ENCODE measurements at regions not wholly inside any gene's neighbourhood (a gene's known extent, or its start where the extent isn't known, plus 50 kb on each side); places are given as distances from the start of the nearest gene placed in this dataset.

DNA sequence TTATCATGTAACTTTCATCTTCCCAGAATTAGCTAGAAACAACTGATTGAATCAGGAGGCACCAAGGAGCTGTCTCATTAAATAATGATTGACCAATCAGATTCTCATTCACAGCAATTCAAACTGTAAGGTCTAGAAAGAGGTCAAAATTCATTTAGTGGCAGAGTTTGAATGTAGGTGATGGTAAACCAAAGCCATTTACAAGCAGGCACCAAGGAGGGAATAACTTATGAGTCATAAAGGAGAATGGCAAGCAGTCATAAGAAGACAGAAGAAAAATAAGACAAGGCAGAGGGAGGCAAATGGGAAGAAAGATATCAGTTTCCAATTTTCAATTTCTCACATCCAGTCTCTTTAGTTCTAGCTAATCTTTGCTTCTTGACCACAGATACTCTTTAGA lies 52.9 kb upstream of the DEFB112 start:
- TF ChIP-seq, protein P1, sequence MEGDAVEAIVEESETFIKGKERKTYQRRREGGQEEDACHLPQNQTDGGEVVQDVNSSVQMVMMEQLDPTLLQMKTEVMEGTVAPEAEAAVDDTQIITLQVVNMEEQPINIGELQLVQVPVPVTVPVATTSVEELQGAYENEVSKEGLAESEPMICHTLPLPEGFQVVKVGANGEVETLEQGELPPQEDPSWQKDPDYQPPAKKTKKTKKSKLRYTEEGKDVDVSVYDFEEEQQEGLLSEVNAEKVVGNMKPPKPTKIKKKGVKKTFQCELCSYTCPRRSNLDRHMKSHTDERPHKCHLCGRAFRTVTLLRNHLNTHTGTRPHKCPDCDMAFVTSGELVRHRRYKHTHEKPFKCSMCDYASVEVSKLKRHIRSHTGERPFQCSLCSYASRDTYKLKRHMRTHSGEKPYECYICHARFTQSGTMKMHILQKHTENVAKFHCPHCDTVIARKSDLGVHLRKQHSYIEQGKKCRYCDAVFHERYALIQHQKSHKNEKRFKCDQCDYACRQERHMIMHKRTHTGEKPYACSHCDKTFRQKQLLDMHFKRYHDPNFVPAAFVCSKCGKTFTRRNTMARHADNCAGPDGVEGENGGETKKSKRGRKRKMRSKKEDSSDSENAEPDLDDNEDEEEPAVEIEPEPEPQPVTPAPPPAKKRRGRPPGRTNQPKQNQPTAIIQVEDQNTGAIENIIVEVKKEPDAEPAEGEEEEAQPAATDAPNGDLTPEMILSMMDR (IDR thresholded peaks at IDR 0.05): no peak
- no peak for TF ChIP-seq POLR2A (IDR thresholded peaks at IDR 0.05)

Measured in esophagus squamous epithelium (tissue), 4 donors.